ENCODE measurements at regions not wholly inside any gene's neighbourhood (a gene's known extent, or its start where the extent isn't known, plus 50 kb on each side); places are given as distances from the start of the nearest gene placed in this dataset.

DNA sequence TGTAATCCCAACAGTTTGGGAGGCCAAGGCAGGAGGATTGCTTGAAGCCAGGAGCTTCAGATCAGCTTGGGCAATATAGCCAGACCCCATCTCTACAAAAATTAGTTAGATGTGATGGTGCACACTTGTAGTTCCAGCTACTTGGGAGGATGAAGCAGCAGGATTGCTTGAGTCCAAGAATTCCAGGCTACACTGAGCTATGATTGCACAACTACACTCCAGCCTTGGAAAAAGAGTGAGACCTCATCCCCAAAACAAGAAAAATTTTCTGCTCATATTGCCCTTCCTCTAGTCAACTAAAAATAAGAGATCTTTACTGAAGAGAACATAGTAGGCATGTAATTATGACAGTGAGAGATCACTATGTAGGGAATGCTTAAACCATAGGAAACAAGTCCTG, 60.9 kb upstream of the SPATA12 start:
- TF ChIP-seq TCF7L2 (IDR thresholded peaks at IDR 0.05; ENCODE audit: low read depth, low read length), result no peak
- TF ChIP-seq, protein P1, sequence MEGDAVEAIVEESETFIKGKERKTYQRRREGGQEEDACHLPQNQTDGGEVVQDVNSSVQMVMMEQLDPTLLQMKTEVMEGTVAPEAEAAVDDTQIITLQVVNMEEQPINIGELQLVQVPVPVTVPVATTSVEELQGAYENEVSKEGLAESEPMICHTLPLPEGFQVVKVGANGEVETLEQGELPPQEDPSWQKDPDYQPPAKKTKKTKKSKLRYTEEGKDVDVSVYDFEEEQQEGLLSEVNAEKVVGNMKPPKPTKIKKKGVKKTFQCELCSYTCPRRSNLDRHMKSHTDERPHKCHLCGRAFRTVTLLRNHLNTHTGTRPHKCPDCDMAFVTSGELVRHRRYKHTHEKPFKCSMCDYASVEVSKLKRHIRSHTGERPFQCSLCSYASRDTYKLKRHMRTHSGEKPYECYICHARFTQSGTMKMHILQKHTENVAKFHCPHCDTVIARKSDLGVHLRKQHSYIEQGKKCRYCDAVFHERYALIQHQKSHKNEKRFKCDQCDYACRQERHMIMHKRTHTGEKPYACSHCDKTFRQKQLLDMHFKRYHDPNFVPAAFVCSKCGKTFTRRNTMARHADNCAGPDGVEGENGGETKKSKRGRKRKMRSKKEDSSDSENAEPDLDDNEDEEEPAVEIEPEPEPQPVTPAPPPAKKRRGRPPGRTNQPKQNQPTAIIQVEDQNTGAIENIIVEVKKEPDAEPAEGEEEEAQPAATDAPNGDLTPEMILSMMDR (IDR thresholded peaks at IDR 0.05), result no peak
- TF ChIP-seq POLR2AphosphoS5 (IDR thresholded peaks at IDR 0.05; ENCODE audit: low read depth, low read length), result no peak
- no peak for TF ChIP-seq REST (IDR thresholded peaks at IDR 0.05; ENCODE audit: insufficient read depth in 1 of 2, low read depth in 2 of 2, low read length in 1 of 2)
